ENCODE measurements at regions not wholly inside any gene's neighbourhood (a gene's known extent, or its start where the extent isn't known, plus 50 kb on each side); places are given as distances from the start of the nearest gene placed in this dataset.

DNA sequence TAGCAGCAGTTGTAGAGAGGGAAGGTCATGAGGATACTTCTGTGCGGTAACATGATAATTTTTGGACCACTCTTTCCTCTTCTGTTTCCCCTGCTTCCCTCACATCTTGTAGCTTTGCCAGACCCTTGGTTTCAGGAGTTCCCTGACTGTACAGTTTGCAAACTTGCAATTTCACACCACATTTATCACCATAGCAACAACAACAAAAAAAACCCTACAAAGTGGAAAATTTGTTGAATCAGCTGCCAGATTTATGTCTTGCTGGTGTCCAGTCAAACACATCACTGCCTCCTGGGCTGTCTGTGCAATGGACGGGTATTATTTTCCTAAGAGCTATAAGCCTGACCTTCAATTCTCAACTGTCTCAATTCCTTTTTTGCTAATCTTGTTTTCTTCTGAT is 751.6 kb downstream of the TLR4 start:
- H4K91ac ChIP-seq (ENCODE audit: insufficient read length, low read depth, low read length): no peak overlapping the region
- no peak overlapping the region for H3K4me2 ChIP-seq (ENCODE audit: insufficient read depth, insufficient read length, low read length)
- H3K18ac ChIP-seq (ENCODE audit: insufficient read length, low read depth, low read length): no peak overlapping the region
- no peak overlapping the region for H3K4ac ChIP-seq (ENCODE audit: low read depth, low read length)
- Mint-ChIP-seq H3K4me3 (no peak overlapping the region), H3K36me3 (ENCODE audit: insufficient read depth in 1 of 3, low read depth in 3 of 3) (no peaks in the 10 kb centered on the region), H3K9me3 (no peaks in the 10 kb centered on the region), H3K4me1 (peaks cover 13 to 14% of the 10 kb centered on the region in 2 experiments), H3K27ac (no peak overlapping the region), H3K27me3 (ENCODE audit: low read depth) (no peaks in the 10 kb centered on the region)
- no peak overlapping the region for H2BK5ac ChIP-seq (ENCODE audit: insufficient read length, low read length)
- H3K9ac ChIP-seq (ENCODE audit: extremely low read depth, insufficient read length, low read length): no peak overlapping the region
- no peak overlapping the region for H3K56ac ChIP-seq (ENCODE audit: insufficient read length, low read depth, low read length)
- H4K5ac ChIP-seq (ENCODE audit: insufficient read length, low read depth, low read length): no peak overlapping the region
- no peaks in the 10 kb centered on the region for H3K79me1 ChIP-seq (ENCODE audit: insufficient read depth, low read depth, low read length, poor library complexity, severe bottlenecking)
- no peak overlapping the region for H3K27ac ChIP-seq (ENCODE audit: insufficient read length, low read depth, low read length)
- WGBS (ENCODE audit: extremely low coverage, insufficient read length, low lambda C conversion rate): no CpG with 5 or more reads among the region's 2 CpGs
- no peaks in the 10 kb centered on the region for H4K20me1 ChIP-seq (ENCODE audit: control insufficient read depth, insufficient read depth, insufficient read length)
- TF ChIP-seq, protein P1, sequence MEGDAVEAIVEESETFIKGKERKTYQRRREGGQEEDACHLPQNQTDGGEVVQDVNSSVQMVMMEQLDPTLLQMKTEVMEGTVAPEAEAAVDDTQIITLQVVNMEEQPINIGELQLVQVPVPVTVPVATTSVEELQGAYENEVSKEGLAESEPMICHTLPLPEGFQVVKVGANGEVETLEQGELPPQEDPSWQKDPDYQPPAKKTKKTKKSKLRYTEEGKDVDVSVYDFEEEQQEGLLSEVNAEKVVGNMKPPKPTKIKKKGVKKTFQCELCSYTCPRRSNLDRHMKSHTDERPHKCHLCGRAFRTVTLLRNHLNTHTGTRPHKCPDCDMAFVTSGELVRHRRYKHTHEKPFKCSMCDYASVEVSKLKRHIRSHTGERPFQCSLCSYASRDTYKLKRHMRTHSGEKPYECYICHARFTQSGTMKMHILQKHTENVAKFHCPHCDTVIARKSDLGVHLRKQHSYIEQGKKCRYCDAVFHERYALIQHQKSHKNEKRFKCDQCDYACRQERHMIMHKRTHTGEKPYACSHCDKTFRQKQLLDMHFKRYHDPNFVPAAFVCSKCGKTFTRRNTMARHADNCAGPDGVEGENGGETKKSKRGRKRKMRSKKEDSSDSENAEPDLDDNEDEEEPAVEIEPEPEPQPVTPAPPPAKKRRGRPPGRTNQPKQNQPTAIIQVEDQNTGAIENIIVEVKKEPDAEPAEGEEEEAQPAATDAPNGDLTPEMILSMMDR (conservative IDR thresholded peaks at IDR 0.05): no peak
- no peak overlapping the region for H3T11ph ChIP-seq (ENCODE audit: low read length)
- H2BK12ac ChIP-seq (ENCODE audit: insufficient read length, low read depth, low read length): no peak overlapping the region
- H4K8ac ChIP-seq (replicated peaks; ENCODE audit: insufficient read length, low read depth, low read length): no peak overlapping the region
- no peak overlapping the region for H2AK5ac ChIP-seq (ENCODE audit: insufficient read length, low read length)
- no peak overlapping the region for H2AFZ ChIP-seq (ENCODE audit: low read length)
- no peak overlapping the region for H3K14ac ChIP-seq (ENCODE audit: insufficient read depth, low read length)
- no peaks in the 10 kb centered on the region for H3K23me2 ChIP-seq (ENCODE audit: insufficient read length, low read depth, low read length, poor library complexity, severe bottlenecking)
- H3K4me1 ChIP-seq (ENCODE audit: insufficient read depth, low read length): no peaks in the 10 kb centered on the region; the same call in 1 of the 2 replicates
- no peak overlapping the region for H2BK15ac ChIP-seq (ENCODE audit: low read depth, low read length)
- H2BK120ac ChIP-seq (ENCODE audit: low read depth, low read length, poor library complexity, severe bottlenecking): no peak overlapping the region
- no peaks in the 10 kb centered on the region for H3K9me3 ChIP-seq (ENCODE audit: control insufficient read depth, low read depth, low read length)
- no peaks in the 10 kb centered on the region for H3K27me3 ChIP-seq (ENCODE audit: insufficient read depth, low read length)
- no peaks in the 10 kb centered on the region for H3K79me2 ChIP-seq (ENCODE audit: insufficient read depth, low read length)
- H2BK20ac ChIP-seq (ENCODE audit: low read depth, low read length, poor library complexity, severe bottlenecking): no peak overlapping the region
- no peak overlapping the region for H3K23ac ChIP-seq (ENCODE audit: insufficient read length, low read depth, low read length)
- no peak for DNase-seq

Data from H9 (cell line).